ENCODE measurements at regions not wholly inside any gene's neighbourhood (a gene's known extent, or its start where the extent isn't known, plus 50 kb on each side); places are given as distances from the start of the nearest gene placed in this dataset.

DNA sequence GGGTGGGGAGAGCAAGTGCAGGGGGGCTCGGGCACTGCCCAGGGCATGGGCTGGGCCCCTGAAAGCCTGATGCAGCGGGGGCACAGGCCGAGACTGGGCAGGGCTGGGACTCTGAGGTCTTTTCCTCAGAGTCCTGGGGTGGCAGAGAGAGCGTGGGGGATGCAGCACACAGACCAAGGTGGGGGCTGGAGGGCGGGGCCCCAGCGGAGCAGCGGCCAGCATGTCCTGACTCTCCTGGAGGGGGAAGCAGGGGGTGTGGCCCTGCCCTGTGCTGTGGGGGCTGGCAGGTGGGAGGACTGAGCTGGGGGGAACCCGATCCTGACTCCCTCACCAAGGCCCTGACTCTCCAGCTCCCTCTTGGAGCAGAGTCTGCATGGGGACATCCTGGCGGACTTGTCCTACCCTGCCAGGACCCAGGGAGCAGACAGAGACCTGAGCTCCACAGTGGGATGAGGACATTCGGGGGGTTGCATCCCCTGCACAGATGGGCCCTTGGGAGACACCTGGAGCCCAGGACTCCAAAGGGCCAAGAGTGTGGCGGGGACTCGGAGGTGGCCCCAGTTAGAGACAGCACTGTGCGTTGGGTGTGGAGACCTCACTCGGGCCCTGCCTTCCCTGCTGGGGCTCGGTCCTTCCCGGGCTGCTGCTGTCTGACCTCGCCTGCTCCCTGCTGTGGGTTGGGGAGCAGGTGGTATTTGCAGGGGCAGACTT is 326.1 kb downstream of the TMEM121 start:
- TF ChIP-seq, protein P1, sequence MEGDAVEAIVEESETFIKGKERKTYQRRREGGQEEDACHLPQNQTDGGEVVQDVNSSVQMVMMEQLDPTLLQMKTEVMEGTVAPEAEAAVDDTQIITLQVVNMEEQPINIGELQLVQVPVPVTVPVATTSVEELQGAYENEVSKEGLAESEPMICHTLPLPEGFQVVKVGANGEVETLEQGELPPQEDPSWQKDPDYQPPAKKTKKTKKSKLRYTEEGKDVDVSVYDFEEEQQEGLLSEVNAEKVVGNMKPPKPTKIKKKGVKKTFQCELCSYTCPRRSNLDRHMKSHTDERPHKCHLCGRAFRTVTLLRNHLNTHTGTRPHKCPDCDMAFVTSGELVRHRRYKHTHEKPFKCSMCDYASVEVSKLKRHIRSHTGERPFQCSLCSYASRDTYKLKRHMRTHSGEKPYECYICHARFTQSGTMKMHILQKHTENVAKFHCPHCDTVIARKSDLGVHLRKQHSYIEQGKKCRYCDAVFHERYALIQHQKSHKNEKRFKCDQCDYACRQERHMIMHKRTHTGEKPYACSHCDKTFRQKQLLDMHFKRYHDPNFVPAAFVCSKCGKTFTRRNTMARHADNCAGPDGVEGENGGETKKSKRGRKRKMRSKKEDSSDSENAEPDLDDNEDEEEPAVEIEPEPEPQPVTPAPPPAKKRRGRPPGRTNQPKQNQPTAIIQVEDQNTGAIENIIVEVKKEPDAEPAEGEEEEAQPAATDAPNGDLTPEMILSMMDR (IDR thresholded peaks at IDR 0.05; ENCODE audit: low read depth, low read length): no peak
- H3K4me3 ChIP-seq (ENCODE audit: low read depth, low read length): no peak overlapping the region

DNA sequence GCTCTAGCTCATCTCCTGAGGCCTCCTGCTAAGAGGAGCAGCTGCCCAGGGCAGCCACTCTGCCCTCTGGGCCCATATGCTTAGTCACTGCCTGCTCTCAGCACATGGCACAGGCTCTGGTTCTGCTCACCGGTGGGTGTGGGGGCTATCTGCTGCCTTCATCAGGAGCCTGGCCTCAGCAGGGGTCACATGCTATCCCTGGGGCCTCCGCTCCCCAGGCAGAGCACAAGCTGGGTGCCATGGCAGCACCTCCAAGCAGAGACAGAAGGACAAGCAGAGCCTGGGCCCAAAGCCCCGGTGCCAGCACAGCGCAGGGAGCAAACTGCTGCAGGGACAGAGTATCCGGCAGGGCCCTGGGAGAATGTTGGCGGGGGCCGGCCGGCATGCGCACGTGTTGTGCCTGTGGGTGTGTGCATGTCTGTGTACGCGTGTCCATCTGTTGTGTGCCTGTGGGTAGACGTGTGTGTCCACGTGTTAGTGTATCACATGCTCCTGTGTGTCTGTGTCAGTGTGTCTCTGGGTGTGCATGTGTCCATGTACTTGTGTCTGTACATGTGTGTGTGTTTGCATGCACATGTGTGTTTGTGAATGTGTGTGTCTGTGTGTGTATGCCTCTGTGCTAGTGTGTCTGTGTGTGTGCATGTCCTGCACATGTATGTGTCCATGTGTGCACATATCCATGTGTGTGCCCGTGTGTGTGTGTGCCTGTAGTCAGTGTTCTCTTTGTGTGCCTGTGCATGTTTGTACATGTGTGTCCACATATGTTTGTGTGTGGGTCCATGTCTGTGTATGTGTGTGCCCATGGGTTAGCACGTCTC is 326.9 kb downstream of the TMEM121 start:
- TF ChIP-seq, protein P1 (IDR thresholded peaks at IDR 0.05; ENCODE audit: low read depth, low read length): no peak
- no peak overlapping the region for H3K4me3 ChIP-seq (ENCODE audit: low read depth, low read length)

DNA sequence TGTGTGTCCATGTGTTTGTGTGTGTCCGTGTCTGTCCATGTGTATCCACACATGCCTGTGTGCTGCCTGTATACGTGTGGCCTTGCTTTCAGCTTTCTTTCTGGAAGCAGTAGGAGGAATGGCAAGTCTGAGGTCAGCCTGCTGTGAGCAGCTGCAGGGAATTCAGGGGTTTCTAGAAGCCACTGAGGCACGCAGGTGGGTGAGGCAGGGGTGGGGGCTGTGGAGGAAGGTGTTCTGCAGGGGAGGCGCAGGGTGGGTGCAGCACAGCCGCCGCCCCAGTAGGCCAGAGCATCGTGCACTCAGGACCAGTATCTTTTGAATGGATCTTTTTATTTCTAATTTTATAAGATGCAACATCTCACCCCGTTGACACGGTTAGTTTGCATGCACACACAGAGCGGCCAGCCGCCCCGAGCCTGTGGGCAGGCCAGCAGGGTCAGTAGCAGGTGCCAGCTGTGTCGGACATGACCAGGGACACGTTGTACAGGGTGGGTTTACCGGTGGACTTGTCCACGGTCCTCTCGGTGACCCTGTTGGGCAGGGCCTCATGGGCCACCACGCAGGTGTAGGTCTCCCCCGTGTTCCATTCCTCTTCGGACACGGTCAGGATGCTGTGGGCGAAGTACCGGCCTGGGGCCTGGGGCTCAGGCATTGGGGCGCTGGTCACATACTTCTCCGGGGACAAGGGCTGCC is 327.7 kb downstream of the TMEM121 start:
- no peak overlapping the region for H3K4me3 ChIP-seq (ENCODE audit: low read depth, low read length)
- TF ChIP-seq, protein P1 (IDR thresholded peaks at IDR 0.05; ENCODE audit: low read depth, low read length): no peak

DNA sequence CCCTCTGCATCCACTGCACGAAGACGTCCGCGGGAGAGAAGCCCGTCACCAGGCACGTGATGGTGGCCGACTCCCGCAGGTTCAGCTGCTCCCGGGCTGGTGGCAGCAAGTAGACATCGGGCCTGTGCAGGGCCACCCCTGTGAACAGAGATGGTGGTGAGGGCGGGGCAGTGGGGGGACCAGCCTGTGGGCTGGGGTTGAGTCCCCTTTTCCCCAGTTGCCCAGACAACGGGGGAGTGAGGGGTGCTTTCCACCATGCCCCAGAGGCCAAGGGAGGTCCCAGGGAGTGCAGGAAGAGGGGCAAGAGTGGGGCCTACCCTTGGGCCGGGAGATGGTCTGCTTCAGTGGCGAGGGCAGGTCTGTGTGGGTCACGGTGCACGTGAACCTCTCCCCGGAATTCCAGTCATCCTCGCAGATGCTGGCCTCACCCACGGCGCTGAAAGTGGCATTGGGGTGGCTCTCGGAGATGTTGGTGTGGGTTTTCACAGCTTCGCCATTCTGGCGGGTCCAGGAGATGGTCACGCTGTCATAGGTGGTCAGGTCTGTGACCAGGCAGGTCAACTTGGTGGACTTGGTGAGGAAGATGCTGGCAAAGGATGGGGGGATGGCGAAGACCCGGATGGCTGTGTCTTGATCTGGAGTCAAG is 328.3 kb downstream of the TMEM121 start:
- H3K4me3 ChIP-seq (ENCODE audit: low read depth, low read length): no peak overlapping the region

DNA sequence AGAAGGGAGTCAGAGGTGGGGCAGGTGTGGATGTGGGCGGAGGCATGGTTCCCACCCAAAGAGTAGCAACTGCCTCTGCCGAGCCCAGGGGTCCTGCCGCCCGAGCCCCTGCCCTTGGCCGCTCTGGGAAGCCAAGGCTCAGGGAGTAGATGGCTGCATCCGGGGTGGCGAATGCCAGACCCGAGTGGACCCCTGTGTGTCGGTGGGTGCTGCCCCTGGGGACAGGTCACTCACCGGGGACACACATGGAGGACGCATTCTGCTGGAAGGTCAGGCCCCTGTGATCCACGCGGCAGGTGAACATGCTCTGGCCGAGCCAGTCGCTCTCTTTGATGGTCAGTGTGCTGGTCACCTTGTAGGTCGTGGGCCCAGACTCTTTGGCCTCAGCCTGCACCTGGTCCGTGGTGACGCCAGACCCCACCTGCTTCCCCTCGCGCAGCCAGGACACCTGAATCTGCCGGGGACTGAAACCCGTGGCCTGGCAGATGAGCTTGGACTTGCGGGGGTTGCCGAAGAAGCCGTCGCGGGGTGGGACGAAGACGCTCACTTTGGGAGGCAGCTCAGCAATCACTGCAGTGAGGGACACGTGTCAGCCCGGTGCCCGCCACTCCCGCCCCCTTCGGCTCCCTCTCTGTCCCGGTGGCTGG is 329.0 kb downstream of the TMEM121 start:
- TF ChIP-seq, protein P1 (IDR thresholded peaks at IDR 0.05; ENCODE audit: low read depth, low read length): no peak
- no peak overlapping the region for H3K4me3 ChIP-seq (ENCODE audit: low read depth, low read length)

More for the DNA sequence above, 328.3 kb downstream of the TMEM121 start:
- TF ChIP-seq, protein P1 (IDR thresholded peaks at IDR 0.05; ENCODE audit: low read depth, low read length): no peak

DNA sequence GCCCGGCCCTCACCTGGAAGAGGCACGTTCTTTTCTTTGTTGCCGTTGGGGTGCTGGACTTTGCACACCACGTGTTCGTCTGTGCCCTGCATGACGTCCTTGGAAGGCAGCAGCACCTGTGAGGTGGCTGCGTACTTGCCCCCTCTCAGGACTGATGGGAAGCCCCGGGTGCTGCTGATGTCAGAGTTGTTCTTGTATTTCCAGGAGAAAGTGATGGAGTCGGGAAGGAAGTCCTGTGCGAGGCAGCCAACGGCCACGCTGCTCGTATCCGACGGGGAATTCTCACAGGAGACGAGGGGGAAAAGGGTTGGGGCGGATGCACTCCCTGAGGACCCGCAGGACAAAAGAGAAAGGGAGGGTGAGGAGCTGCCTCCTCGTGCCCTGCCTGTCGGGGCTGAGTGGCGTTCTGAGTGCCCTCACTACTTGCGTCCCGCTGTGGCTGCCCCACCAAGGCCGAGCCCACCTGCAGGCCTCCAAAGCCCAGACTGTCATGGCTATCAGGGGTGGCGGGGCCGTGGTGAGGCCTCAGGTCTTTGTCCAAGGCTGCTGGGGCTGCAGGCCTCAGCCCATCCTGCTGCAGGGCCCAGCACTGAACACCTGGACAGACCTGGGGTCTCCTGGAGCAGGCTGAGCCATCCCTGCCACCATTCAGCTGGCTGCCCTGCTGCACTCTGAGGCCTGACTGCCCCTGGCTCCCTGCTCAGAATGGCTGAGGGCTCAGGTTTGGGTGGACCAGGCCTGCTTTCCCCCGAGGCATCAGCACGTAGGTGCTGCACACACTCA is 329.7 kb downstream of the TMEM121 start:
- no peak overlapping the region for H3K4me3 ChIP-seq (ENCODE audit: low read depth, low read length)
- TF ChIP-seq, protein P1 (IDR thresholded peaks at IDR 0.05; ENCODE audit: low read depth, low read length): no peak
